Retinal pigment epithelial cell (primary cell): ENCODE measurements at regions not wholly inside any gene's neighbourhood (a gene's known extent, or its start where the extent isn't known, plus 50 kb on each side); places are given as distances from the start of the nearest gene placed in this dataset.

Source experiments
- DNase-seq: peaks from one replicate; pipeline ENCODE4 v3.0.0-alpha.2; 2010; ENCODE audit warnings: low read depth
- H3K4me3 ChIP-seq: 2 replicates; pipeline ENCODE4 v1.5.1; 2011; ENCODE audit warnings: mild to moderate bottlenecking, low read length, control low read depth, moderate library complexity
- CTCF ChIP-seq: conservative IDR thresholded peaks from 2 replicates; pipeline ENCODE4 v1.5.1; 2011; ENCODE audit warnings: low read depth, low read length, control low read depth, inconsistent platforms

- no peak for TF ChIP-seq CTCF
- no peak for DNase-seq
- H3K4me3 ChIP-seq = no peak overlapping the region
These were observed 314.2 kb downstream of the PID1 start for GRCh38 chr2:228956701-228957474.

- no peak for DNase-seq
- TF ChIP-seq CTCF = no peak
- no peak overlapping the region for H3K4me3 ChIP-seq
These were observed 321.3 kb downstream of the PID1 start for GRCh38 chr2:228949831-228950230.

GRCh38 chr2:228945710-228946109 is 325.4 kb downstream of the PID1 start:
- TF ChIP-seq CTCF = no peak
- H3K4me3 ChIP-seq = no peak overlapping the region
- no peak for DNase-seq

- no peak for TF ChIP-seq CTCF
- no peak overlapping the region for H3K4me3 ChIP-seq
- no peak for DNase-seq
These were observed 328.2 kb downstream of the PID1 start for GRCh38 chr2:228942856-228943255.

- TF ChIP-seq CTCF = no peak
- H3K4me3 ChIP-seq = no peak overlapping the region
- DNase-seq = no peak
These were observed 332.5 kb downstream of the PID1 start for GRCh38 chr2:228938629-228939028.

- DNase-seq = no peak
- no peak for TF ChIP-seq CTCF
- H3K4me3 ChIP-seq = no peak overlapping the region
These were observed 343.8 kb downstream of the PID1 start for GRCh38 chr2:228927028-228928010.
